SK-N-SH (cell line): ENCODE measurements at regions not wholly inside any gene's neighbourhood (a gene's known extent, or its start where the extent isn't known, plus 50 kb on each side); places are given as distances from the start of the nearest gene placed in this dataset.

Experiments used
- CTCF ChIA-PET: fragments of 300-600, 350-600 bp; formaldehyde crosslinking; extraction: SDS; loops from one replicate; lab custom pipeline; 2021; lab: Yijun Ruan, JAX
- POLR2A ChIA-PET: fragments of 350-600 bp; sonication (Branson Sonifier 250); formaldehyde crosslinking; extraction: SDS; loops from one replicate; lab custom pipeline; 2020; ENCODE audit warnings: antibody characterized with exemption, inconsistent platforms; lab: Yijun Ruan, JAX
- DNase-seq: peaks from one replicate; pipeline ENCODE4 v3.0.0; 2012
- H2AFZ ChIP-seq: fragments of 200-600 bp; sonication (generic); 2 replicates; pipeline ENCODE4 v1.8.1; 2016; ENCODE audit warnings: antibody characterized with exemption, mild to moderate bottlenecking, low read depth
- H3F3A ChIP-seq: fragments of 200-600 bp; sonication (generic); replicated peaks from 2 replicates; pipeline ENCODE3; 2016; ENCODE audit warnings: antibody characterized with exemption, mild to moderate bottlenecking; ENCODE audit not compliant: insufficient read depth
- H3K27ac ChIP-seq, 2 experiments: fragments of 200-500 bp in 1 of 2; fragments of 200-600 bp in 1 of 2; sonication (Bioruptor generic) in 1 of 2; sonication (generic), shearing (Covaris generic) in 1 of 2; 2 replicates each; pipeline versions ENCODE4 v1.5.1 to v1.6.1; 2014 to 2016; ENCODE audit warnings: low read depth in 2 of 2, inconsistent platforms in 1 of 2, low read length in 1 of 2, mild to moderate bottlenecking in 1 of 2, mixed read lengths in 1 of 2
- H3K27me3 ChIP-seq: fragments of 200-600 bp; sonication (generic), shearing (Covaris generic); 2 replicates; pipeline ENCODE4 v1.6.1; 2016; ENCODE audit warnings: mixed run types; ENCODE audit not compliant: insufficient read depth
- H3K36me3 ChIP-seq, 2 experiments: fragments of 200-500 bp in 1 of 2; fragments of 200-600 bp in 1 of 2; sonication (Bioruptor generic) in 1 of 2; sonication (generic) in 1 of 2; replicated peaks in 1 of 2; 2 replicates each; pipeline versions ENCODE3 to v1.5.1; 2014 to 2016; ENCODE audit warnings: low read length in 1 of 2, mild to moderate bottlenecking in 1 of 2; ENCODE audit not compliant: insufficient read depth in 2 of 2, control insufficient read depth in 1 of 2
- H3K4me1 ChIP-seq, 2 experiments: fragments of 200-500 bp in 1 of 2; fragments of 200-600 bp in 1 of 2; sonication (Bioruptor generic) in 1 of 2; sonication (generic), shearing (Covaris generic) in 1 of 2; 2 replicates each; pipeline versions ENCODE4 v1.5.1 to v1.6.1; 2014 to 2016; ENCODE audit warnings: low read depth in 1 of 2, low read length in 1 of 2, mixed run types in 1 of 2; ENCODE audit not compliant: insufficient read depth in 2 of 2, control insufficient read depth in 1 of 2
- H3K4me2 ChIP-seq: fragments of 200-600 bp; sonication (generic), shearing (Covaris generic); 2 replicates; pipeline ENCODE4 v1.6.1; 2017; ENCODE audit warnings: mixed run types
- H3K4me3 ChIP-seq, 2 experiments: fragments of 200-500 bp in 1 of 2; fragments of 200-600 bp in 1 of 2; sonication (Bioruptor generic) in 1 of 2; sonication (generic), shearing (Covaris generic) in 1 of 2; 2 replicates each; pipeline versions ENCODE4 v1.5.1 to v1.8.1; 2014 to 2016; ENCODE audit warnings: low read depth in 2 of 2, inconsistent platforms in 1 of 2, low read length in 1 of 2, mild to moderate bottlenecking in 1 of 2, mixed read lengths in 1 of 2, moderate library complexity in 1 of 2
- H3K79me2 ChIP-seq: fragments of 200-600 bp; sonication (generic); 2 replicates; pipeline ENCODE4 v1.8.1; 2017; ENCODE audit warnings: mild to moderate bottlenecking; ENCODE audit not compliant: insufficient read depth
- H3K9ac ChIP-seq: fragments of 200-600 bp; sonication (generic); 2 replicates; pipeline ENCODE4 v1.6.1; 2017; ENCODE audit warnings: mixed run types
- H3K9me2 ChIP-seq: fragments of 200-600 bp; sonication (generic); 2 replicates; pipeline ENCODE4 v1.6.1; 2017; ENCODE audit warnings: mixed run types
- H3K9me3 ChIP-seq: fragments of 200-600 bp; sonication (generic); 2 replicates; pipeline ENCODE4 v1.6.1; 2017; ENCODE audit warnings: mixed run types, mild to moderate bottlenecking, moderate library complexity
- H4K20me1 ChIP-seq: fragments of 200-600 bp; sonication (generic); 2 replicates; pipeline ENCODE4 v1.6.1; 2017; ENCODE audit warnings: mild to moderate bottlenecking, mixed run types; ENCODE audit not compliant: insufficient read depth
- ELF1 ChIP-seq: IDR thresholded peaks from 2 replicates; pipeline ENCODE4 v1.4.0; 2012
- GATA2 ChIP-seq: sonication (generic); formaldehyde crosslinking; IDR thresholded peaks from 2 replicates; pipeline ENCODE4 v1.5.0; 2020; ENCODE audit warnings: mild to moderate bottlenecking, missing genetic modification reagents
- POLR2AphosphoS5 ChIP-seq: IDR thresholded peaks from 2 replicates; pipeline ENCODE4 v1.6.1; 2012; ENCODE audit warnings: low read depth, low read length
- TEAD4 ChIP-seq: IDR thresholded peaks from 2 replicates; pipeline ENCODE4 v1.4.0; 2012; ENCODE audit warnings: mild to moderate bottlenecking, borderline replicate concordance; ENCODE audit not compliant: insufficient read depth
- TF ChIP-seq, protein P1 (sequence below): IDR thresholded peaks from 2 replicates; pipeline ENCODE4 v1.4.0; 2012; ENCODE audit warnings: low read depth, borderline replicate concordance
- TF ChIP-seq, protein P2 (sequence below): IDR thresholded peaks from 2 replicates; pipeline ENCODE4 v1.4.0; 2012; ENCODE audit warnings: low read depth
- TF ChIP-seq, protein P3 (sequence below): IDR thresholded peaks from 2 replicates; pipeline ENCODE4; 2012
- TF ChIP-seq, protein P4 (sequence below): IDR thresholded peaks from 2 replicates; pipeline ENCODE4 v1.6.1; 2012; ENCODE audit warnings: mild to moderate bottlenecking, low read depth, low read length, moderate library complexity

DNA sequence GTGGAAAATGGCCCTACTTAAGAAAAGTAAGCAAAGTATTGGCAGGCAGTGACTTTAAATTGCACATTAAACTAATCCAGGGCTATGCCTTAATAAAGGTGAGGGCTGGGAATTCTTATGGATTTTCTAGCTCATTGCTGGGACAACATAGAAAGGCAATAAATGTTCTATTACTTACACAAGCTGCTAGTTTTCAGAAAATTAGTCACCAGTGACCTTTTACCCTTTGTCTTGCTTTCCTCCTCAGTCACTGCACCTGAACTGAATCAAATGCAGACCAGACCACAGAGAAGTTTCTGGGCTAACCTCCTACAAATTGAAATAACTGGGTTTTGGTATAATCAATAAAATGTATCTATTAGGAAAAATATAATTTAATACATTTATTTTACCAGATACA lies 694.4 kb upstream of the FAM241A start (continued):
- TF ChIP-seq TEAD4 (no peak), POLR2AphosphoS5 (no peak)
- TF ChIP-seq, protein P1, sequence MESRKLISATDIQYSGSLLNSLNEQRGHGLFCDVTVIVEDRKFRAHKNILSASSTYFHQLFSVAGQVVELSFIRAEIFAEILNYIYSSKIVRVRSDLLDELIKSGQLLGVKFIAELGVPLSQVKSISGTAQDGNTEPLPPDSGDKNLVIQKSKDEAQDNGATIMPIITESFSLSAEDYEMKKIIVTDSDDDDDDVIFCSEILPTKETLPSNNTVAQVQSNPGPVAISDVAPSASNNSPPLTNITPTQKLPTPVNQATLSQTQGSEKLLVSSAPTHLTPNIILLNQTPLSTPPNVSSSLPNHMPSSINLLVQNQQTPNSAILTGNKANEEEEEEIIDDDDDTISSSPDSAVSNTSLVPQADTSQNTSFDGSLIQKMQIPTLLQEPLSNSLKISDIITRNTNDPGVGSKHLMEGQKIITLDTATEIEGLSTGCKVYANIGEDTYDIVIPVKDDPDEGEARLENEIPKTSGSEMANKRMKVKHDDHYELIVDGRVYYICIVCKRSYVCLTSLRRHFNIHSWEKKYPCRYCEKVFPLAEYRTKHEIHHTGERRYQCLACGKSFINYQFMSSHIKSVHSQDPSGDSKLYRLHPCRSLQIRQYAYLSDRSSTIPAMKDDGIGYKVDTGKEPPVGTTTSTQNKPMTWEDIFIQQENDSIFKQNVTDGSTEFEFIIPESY: no peak

DNA sequence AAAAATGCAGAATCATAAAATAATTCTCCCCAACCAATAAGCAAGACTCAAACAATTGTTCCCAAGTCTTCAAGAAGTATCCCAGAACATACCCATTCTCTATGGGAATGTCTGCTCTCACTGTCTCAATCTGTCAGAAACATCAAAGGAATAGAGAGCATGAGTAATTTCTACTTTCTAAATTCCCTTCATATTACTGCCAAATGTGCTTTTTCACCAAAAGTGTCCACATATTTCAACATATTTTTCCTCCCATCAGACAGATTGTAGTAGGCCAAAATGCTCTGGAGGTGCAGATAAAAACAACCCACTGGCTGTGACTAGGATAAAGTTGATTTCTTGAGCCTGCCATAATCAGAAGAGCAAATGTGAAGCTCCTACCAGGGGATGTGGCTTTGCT lies 692.0 kb upstream of the FAM241A start:
- Histone ChIP-seq H3K9me3 (no peaks in the 10 kb centered on the region), H3K36me3 (no peaks in the 10 kb centered on the region), H3K79me2 (no peaks in the 10 kb centered on the region), H4K20me1 (no peaks in the 10 kb centered on the region), H3K27ac (no peak overlapping the region), H3K27me3 (no peaks in the 10 kb centered on the region), H3K9ac (no peak overlapping the region), H3K4me3 (no peak overlapping the region), H3F3A (no peaks in the 10 kb centered on the region), H3K4me2 (no peak overlapping the region), H2AFZ (no peak overlapping the region), H3K4me1 (no peaks in the 10 kb centered on the region), H3K9me2 (no peaks in the 10 kb centered on the region)
- CTCF ChIA-PET: interaction anchor here (1.0 kb wide), 1 partner anchor 24 kb away, joined by 3 read pairs; no protein-coding TSS in a partner anchor
- DNase-seq: no peak
- TF ChIP-seq, protein P2, sequence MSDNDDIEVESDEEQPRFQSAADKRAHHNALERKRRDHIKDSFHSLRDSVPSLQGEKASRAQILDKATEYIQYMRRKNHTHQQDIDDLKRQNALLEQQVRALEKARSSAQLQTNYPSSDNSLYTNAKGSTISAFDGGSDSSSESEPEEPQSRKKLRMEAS: no peak
- TF ChIP-seq TEAD4 (no peak), GATA2 (CRISPR knock-in tag) (no peak), POLR2AphosphoS5 (no peak), ELF1 (no peak)
- TF ChIP-seq, protein P3, sequence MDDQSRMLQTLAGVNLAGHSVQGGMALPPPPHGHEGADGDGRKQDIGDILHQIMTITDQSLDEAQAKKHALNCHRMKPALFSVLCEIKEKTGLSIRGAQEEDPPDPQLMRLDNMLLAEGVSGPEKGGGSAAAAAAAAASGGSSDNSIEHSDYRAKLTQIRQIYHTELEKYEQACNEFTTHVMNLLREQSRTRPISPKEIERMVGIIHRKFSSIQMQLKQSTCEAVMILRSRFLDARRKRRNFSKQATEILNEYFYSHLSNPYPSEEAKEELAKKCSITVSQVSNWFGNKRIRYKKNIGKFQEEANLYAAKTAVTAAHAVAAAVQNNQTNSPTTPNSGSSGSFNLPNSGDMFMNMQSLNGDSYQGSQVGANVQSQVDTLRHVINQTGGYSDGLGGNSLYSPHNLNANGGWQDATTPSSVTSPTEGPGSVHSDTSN: no peak
- TF ChIP-seq, protein P4, sequence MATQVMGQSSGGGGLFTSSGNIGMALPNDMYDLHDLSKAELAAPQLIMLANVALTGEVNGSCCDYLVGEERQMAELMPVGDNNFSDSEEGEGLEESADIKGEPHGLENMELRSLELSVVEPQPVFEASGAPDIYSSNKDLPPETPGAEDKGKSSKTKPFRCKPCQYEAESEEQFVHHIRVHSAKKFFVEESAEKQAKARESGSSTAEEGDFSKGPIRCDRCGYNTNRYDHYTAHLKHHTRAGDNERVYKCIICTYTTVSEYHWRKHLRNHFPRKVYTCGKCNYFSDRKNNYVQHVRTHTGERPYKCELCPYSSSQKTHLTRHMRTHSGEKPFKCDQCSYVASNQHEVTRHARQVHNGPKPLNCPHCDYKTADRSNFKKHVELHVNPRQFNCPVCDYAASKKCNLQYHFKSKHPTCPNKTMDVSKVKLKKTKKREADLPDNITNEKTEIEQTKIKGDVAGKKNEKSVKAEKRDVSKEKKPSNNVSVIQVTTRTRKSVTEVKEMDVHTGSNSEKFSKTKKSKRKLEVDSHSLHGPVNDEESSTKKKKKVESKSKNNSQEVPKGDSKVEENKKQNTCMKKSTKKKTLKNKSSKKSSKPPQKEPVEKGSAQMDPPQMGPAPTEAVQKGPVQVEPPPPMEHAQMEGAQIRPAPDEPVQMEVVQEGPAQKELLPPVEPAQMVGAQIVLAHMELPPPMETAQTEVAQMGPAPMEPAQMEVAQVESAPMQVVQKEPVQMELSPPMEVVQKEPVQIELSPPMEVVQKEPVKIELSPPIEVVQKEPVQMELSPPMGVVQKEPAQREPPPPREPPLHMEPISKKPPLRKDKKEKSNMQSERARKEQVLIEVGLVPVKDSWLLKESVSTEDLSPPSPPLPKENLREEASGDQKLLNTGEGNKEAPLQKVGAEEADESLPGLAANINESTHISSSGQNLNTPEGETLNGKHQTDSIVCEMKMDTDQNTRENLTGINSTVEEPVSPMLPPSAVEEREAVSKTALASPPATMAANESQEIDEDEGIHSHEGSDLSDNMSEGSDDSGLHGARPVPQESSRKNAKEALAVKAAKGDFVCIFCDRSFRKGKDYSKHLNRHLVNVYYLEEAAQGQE: no peak
- POLR2A ChIA-PET: no interaction called here
